ENCODE measurements at regions not wholly inside any gene's neighbourhood (a gene's known extent, or its start where the extent isn't known, plus 50 kb on each side); places are given as distances from the start of the nearest gene placed in this dataset.

DNA sequence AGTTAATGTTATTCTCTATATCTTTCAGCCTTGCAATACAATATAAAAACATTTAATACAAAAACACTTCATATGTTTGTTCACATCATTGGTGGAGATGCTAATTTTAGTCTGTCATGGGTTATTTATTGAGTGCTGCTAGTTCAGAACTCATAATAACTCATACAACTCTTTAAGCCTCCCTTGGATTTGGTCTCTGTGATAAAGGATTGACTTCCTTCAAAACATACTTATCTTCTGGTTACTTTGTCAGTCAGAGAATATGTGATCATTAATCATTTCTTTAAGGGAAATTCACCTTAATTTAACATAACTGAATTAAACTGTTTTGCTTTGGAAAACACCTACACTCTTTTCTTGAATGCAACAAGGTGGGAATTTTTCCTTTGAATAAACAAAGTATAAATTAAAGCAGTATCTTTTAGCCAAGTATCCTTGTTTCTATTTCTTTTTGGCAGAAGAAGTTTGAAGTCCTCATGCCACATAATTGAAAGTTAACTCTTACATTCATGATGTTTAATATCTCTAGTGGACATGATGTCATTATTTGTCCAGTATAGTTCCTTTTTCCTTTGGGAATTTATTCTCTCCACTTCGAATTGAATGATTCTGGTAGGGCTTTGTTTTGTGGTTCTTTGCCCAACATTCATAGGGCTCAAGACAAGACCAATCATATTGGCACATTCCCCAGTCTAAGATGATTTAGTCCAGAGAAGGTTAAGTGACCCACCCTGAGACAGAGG is 133.2 kb upstream of the CENPW start (continued):
- TF ChIP-seq HDAC2 (IDR thresholded peaks at IDR 0.05; ENCODE audit: borderline replicate concordance in 1 of 2, low read depth in 2 of 2, low read length in 2 of 2) (no peak), SP4 (IDR thresholded peaks at IDR 0.05; ENCODE audit: low read length) (no peak), CBX5 (IDR thresholded peaks at IDR 0.05; ENCODE audit: low read depth, low read length) (no peak), TBP (IDR thresholded peaks at IDR 0.05; ENCODE audit: low read depth, low read length) (no peak)
- TF ChIP-seq, protein P1, sequence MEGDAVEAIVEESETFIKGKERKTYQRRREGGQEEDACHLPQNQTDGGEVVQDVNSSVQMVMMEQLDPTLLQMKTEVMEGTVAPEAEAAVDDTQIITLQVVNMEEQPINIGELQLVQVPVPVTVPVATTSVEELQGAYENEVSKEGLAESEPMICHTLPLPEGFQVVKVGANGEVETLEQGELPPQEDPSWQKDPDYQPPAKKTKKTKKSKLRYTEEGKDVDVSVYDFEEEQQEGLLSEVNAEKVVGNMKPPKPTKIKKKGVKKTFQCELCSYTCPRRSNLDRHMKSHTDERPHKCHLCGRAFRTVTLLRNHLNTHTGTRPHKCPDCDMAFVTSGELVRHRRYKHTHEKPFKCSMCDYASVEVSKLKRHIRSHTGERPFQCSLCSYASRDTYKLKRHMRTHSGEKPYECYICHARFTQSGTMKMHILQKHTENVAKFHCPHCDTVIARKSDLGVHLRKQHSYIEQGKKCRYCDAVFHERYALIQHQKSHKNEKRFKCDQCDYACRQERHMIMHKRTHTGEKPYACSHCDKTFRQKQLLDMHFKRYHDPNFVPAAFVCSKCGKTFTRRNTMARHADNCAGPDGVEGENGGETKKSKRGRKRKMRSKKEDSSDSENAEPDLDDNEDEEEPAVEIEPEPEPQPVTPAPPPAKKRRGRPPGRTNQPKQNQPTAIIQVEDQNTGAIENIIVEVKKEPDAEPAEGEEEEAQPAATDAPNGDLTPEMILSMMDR (IDR thresholded peaks at IDR 0.05; ENCODE audit: control extremely low read depth in 1 of 3, insufficient read depth in 1 of 3, low read depth in 1 of 3, low read length in 3 of 3): no peak

Measured in H1 (cell line).